ENCODE measurements at regions not wholly inside any gene's neighbourhood (a gene's known extent, or its start where the extent isn't known, plus 50 kb on each side); places are given as distances from the start of the nearest gene placed in this dataset.
"Not testable (repeated sequence)": the region's sequence is repeated elsewhere in the genome, so short reads cannot be mapped to it uniquely, and the experiment has no call there.

GRCh38 chr22:34324763-34325162 is 404.5 kb upstream of the LARGE1 start:
- DNase-seq, result no peak

- DNase-seq, result no peak
These were observed 406.6 kb upstream of the LARGE1 start for GRCh38 chr22:34326901-34327300.

- DNase-seq, result no peak
These were observed 410.2 kb upstream of the LARGE1 start for GRCh38 chr22:34330432-34330831.

- DNase-seq, result no peak
These were observed 413.0 kb upstream of the LARGE1 start for GRCh38 chr22:34333285-34333684.

- DNase-seq, result no peak
These were observed 414.6 kb upstream of the LARGE1 start for GRCh38 chr22:34334893-34335292.

GRCh38 chr22:34344702-34345101 is 424.4 kb upstream of the LARGE1 start:
- no peak for DNase-seq

- no peak for DNase-seq
These were observed 434.0 kb upstream of the LARGE1 start for GRCh38 chr22:34354071-34354817.

- no peak for DNase-seq
These were observed 436.2 kb upstream of the LARGE1 start for GRCh38 chr22:34356481-34356880.

- no peak for DNase-seq
These were observed 450.4 kb upstream of the LARGE1 start for GRCh38 chr22:34370711-34371110.

- no peak for DNase-seq
These were observed 459.5 kb upstream of the LARGE1 start for GRCh38 chr22:34379825-34380224.

- no peak for DNase-seq
These were observed 460.3 kb upstream of the LARGE1 start for GRCh38 chr22:34380532-34380931.

GRCh38 chr22:34390400-34390799 is 470.1 kb upstream of the LARGE1 start:
- no peak for DNase-seq

- DNase-seq, result no peak
These were observed 475.1 kb upstream of the LARGE1 start for GRCh38 chr22:34395370-34395769.

GRCh38 chr22:34403667-34404066 is 483.4 kb upstream of the LARGE1 start:
- no peak for DNase-seq

GRCh38 chr22:34410111-34410510 is 489.8 kb upstream of the LARGE1 start:
- no peak for DNase-seq

- no peak for DNase-seq
These were observed 494.5 kb upstream of the LARGE1 start for GRCh38 chr22:34414467-34415440.

GRCh38 chr22:34416022-34416860 is 496.0 kb upstream of the LARGE1 start:
- no peak for DNase-seq

GRCh38 chr22:34422948-34423347 is 502.7 kb upstream of the LARGE1 start:
- DNase-seq, result not testable (repeated sequence)

GRCh38 chr22:34427436-34427835 is 507.2 kb upstream of the LARGE1 start:
- no peak for DNase-seq

- DNase-seq, result no peak
These were observed 507.6 kb upstream of the LARGE1 start for GRCh38 chr22:34427841-34428240.

- DNase-seq, result no peak
These were observed 509.0 kb upstream of the LARGE1 start for GRCh38 chr22:34429314-34429713.

- no peak for DNase-seq
These were observed 510.1 kb upstream of the LARGE1 start for GRCh38 chr22:34430386-34430785.

GRCh38 chr22:34434371-34434770 is 514.1 kb upstream of the LARGE1 start:
- DNase-seq, result no peak
